ENCODE measurements at regions not wholly inside any gene's neighbourhood (a gene's known extent, or its start where the extent isn't known, plus 50 kb on each side); places are given as distances from the start of the nearest gene placed in this dataset.
"Not testable (repeated sequence)": the region's sequence is repeated elsewhere in the genome, so short reads cannot be mapped to it uniquely, and the experiment has no call there.

- no peak for DNase-seq (ENCODE audit: low read depth in 2 of 2)
These were observed 181.3 kb downstream of the LYPLAL1 start for GRCh38 chr1:219354962-219355361.

- no peak for DNase-seq (ENCODE audit: low read depth in 2 of 2)
These were observed 179.4 kb downstream of the LYPLAL1 start for GRCh38 chr1:219352961-219353651.

DNA sequence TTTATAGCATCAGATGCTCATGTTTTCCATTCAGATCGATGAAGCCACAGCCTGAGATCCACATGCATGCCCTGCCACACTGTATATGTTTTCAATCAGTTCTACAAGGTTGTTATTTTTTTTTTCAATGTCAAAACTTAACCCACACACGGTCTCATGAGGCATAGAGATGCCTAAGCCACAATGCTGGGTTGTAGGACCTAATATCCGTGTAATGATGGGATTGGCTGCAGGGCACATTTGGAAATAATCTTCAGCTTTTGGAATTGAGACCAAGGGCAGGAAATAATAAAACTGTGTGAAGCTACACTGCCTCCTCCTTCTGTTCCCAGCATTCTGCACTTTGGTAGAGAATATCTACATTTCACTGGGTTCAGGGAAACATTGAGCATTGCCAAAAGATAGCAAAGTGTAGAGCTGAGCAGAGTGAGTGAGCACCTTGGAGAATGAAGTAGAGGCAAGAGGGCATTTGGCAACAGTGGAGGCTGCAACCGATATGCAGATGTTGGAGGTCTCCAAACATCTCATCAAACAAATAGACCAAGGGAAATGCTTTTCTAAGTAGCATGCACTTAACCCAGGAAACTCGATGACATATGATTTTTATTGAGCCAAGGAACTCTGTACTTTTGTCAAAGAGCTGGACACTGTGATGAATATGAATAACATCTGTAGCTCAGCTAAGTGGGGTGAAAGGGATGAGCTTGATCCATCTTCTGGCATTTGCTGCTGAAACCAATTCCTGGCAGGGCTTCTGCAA is 176.7 kb downstream of the LYPLAL1 start:
- DNase-seq (ENCODE audit: low read depth in 2 of 2) = no peak

DNA sequence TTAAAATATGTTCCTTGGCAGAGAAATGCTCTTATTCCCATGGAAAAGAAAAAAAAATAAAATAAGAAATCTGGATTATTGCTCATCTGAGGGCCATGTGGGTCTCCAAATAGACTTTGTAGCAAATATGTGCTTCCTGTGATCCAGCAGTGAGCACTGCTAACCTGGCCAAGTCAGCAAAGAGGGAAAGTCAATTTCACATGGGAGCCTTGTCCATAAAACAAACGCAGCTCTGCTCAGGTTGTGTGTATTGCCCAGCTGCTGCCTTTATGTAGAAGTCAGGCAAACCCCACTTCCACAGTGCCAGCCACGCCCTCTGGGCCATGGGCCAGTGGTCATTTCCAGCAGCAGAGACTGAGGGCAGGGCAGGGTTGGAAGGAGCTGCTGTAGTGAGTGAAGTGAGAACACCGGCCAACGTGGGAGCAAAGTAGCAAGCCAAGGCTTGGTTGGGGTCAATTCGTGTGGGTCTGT is 174.3 kb downstream of the LYPLAL1 start:
- no peak for DNase-seq (ENCODE audit: low read depth in 2 of 2)

DNA sequence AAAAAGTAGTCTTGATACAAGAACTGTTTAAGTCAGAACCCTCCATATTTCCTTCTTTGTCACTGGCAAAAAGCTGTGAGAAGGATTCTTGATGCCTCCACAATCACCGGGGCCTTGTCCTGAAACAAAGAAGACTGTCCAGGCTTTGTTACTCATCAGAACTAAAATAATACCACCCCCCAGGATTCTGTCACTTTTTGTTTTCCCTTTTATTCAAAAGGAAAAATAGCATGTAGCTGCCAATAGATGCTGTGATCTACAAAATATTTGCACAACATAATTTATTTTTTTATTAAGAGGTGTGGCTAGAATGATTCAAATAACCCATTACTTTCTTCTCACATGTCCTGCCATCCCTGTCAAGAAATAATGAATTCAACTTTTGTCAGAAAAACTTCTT is 173.7 kb downstream of the LYPLAL1 start:
- DNase-seq (ENCODE audit: low read depth in 2 of 2) = no peak

- no peak for DNase-seq (ENCODE audit: low read depth in 2 of 2)
These were observed 172.3 kb downstream of the LYPLAL1 start for GRCh38 chr1:219345953-219346352.

GRCh38 chr1:219342836-219343235 is 169.2 kb downstream of the LYPLAL1 start:
- DNase-seq (ENCODE audit: low read depth in 2 of 2) = no peak

DNA sequence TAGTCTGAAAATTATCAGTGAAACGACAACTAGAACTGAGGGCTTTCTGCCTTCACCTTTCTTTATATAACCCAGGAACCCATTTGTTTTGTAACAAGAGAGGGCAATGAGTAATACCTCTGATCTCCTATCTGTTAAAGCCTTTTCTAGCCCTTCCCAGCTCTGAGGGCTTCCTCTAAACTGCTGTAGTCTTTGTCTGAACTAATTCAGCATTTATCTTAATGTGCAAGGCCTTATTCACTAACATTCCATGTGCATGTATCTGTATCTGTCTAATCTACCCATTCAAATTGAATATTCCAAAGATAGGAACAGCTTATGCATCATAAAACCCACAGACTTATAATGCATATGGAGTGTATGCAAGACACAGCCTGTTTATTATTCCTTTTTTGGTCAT is 167.1 kb downstream of the LYPLAL1 start:
- DNase-seq (ENCODE audit: low read depth in 2 of 2) = no peak

GRCh38 chr1:219339466-219339865 is 165.8 kb downstream of the LYPLAL1 start:
- no peak for DNase-seq (ENCODE audit: low read depth in 2 of 2)

- DNase-seq (ENCODE audit: low read depth in 2 of 2) = no peak
These were observed 163.9 kb downstream of the LYPLAL1 start for GRCh38 chr1:219337588-219337987.

- DNase-seq (ENCODE audit: low read depth in 2 of 2) = no peak
These were observed 159.9 kb downstream of the LYPLAL1 start for GRCh38 chr1:219333626-219334025.

DNA sequence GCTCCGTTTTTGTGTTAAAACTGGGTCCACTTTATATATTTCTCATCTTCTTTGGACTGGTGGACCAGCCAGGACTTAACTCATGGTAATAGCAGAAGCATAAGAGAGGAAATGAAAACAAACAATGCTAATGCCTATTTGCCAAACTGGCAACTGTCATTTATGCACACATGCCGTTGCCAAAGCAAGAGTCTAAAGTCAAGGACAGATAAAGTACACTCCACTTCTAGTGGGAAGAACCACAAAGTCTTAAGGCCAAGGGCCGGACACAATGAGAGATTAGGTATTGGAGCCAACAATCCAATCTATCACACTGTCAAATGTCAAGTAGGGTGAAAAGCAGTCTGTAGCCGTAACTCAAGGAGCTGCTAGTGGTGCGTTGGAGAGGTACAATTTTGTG is 157.7 kb downstream of the LYPLAL1 start:
- DNase-seq (ENCODE audit: low read depth in 2 of 2) = no peak

GRCh38 chr1:219330669-219331068 is 157.0 kb downstream of the LYPLAL1 start:
- DNase-seq (ENCODE audit: low read depth in 2 of 2) = no peak

GRCh38 chr1:219330001-219330400 is 156.3 kb downstream of the LYPLAL1 start:
- no peak for DNase-seq (ENCODE audit: low read depth in 2 of 2)

DNA sequence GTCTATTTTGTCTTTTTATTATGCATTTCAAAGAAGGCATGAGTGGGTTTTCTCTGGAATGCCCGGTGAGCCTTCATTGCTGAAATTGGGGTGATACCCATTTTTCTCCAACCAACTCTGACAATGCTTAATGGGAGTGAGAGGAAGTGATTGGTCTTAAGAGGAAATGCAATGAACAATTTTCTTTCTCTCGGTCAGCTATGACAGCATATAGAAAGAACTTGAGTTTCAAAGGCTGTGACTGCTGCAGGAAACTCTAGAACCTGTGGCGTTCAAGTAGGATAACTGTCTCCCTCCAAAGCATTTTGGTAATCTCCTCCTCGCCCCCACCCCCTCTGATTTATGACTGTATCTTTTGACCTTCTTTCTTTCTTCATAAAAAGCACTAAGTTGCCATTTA is 155.9 kb downstream of the LYPLAL1 start:
- no peak for DNase-seq (ENCODE audit: low read depth in 2 of 2)

DNA sequence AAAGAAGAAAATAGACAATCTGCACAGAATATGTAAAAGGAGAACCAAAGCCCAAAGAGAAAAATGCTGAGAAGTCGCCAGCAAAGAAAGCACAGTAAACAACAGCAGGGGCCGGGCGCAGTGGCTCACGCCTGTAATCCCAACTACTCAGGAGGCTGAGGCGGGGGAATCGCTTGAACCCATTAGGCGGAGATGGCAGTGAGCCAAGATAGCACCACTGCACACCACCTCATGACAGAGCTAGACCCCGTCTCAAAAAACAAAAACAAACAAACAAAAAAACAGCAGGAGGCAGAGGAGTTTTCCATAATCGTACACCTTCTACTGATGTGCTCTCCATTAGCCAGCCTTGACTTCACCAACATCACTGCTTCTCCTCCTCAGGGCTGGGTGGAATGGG is 153.2 kb downstream of the LYPLAL1 start:
- no peak for DNase-seq (ENCODE audit: low read depth in 2 of 2)

GRCh38 chr1:219325368-219325742 is 151.7 kb downstream of the LYPLAL1 start:
- DNase-seq (ENCODE audit: low read depth in 2 of 2) = no peak

- no peak for DNase-seq (ENCODE audit: low read depth in 2 of 2)
These were observed 151.1 kb downstream of the LYPLAL1 start for GRCh38 chr1:219324629-219325367.

GRCh38 chr1:219324171-219324570 is 150.5 kb downstream of the LYPLAL1 start:
- no peak for DNase-seq (ENCODE audit: low read depth in 2 of 2)

DNA sequence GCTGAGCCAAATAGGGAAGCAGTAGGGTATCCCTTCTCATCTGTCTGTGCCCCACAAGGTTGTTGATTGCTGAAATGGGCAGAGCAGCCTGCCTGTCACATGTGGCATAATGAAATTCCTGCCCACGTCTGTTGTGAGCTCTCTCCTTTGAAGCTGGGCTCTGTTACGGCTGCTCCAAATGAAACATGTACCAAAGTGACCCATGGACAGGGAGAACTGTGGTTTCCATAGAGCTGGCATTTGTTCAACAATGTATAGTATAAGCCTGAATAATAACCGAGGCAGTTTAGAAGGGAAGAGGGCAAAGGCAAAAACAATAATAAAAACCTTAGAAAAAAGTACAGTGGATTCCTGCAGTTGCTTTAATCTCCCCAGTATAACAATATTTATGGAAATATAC is 149.7 kb downstream of the LYPLAL1 start:
- no peak for DNase-seq (ENCODE audit: low read depth in 2 of 2)

GRCh38 chr1:219322766-219323165 is 149.1 kb downstream of the LYPLAL1 start:
- DNase-seq (ENCODE audit: low read depth in 2 of 2) = no peak

DNA sequence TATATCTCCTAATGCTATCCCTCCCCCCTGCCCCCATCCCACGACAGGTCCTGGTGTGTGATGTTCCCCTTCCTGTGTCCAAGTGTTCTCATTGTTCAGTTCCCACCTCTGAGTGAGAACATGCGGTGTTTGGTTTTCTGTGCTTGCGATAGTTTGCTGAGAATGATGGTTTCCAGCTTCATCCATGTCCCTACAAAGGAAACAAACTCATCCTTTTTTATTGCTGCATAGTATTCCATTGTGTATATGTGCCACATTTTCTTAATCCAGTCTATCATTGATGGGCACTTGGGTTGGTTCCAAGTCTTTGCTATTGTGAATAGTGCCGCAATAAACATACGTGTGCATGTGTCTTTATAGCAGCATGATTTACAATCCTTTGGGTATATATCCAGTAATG is 146.9 kb downstream of the LYPLAL1 start:
- not testable (repeated sequence) for DNase-seq (ENCODE audit: low read depth in 2 of 2)

DNA sequence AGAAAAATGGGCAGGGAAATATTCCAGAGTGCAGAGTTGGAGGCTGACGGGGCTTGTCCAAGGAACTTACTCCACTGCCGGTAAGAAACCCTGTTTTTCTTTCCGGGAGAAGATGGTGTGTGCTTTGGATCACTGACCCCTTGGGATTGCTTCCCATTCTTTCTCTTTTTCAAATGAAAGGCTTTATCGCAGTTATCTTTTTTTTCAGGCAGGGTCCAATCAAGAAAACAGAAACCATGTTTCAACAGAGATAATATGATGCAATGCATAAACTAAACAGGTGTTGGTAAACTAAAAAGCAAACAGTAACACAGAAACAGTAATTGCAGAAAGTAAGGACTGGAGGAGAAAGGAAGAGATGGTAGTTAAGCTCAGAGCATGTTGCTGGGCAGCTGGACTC is 145.1 kb downstream of the LYPLAL1 start:
- no peak for DNase-seq (ENCODE audit: low read depth in 2 of 2)

All from stimulated activated CD4-positive, alpha-beta T cell treated with anti-CD3 and anti-CD28 coated beads, Interleukin-12 subunit alpha, Interleukin-12 subunit beta, amount 100 ng/mL, for 24 hours (primary cell).